HepG2 (cell line): ENCODE measurements at regions not wholly inside any gene's neighbourhood (a gene's known extent, or its start where the extent isn't known, plus 50 kb on each side); places are given as distances from the start of the nearest gene placed in this dataset.

Source experiments
- ATAC-seq: fragments of 200-7000 bp; cut with Tn5 transposase; 3 replicates; pipeline ENCODE4 v1.9.1; 2020; ENCODE audit warnings: mild to moderate bottlenecking, moderate library complexity
- BruUV-seq: library from RNA; stranded (reverse); fragments of 400-500 nt; replicated peaks from 2 replicates; lab custom pipeline; 2021; lab: Mats Ljungman, UMichigan
- CTCF ChIA-PET: fragments of 300-600 bp; formaldehyde crosslinking; extraction: SDS; loops from one replicate; lab custom pipeline; 2021; ENCODE audit warnings: low total read pairs, inconsistent platforms, low intra/inter-chr PET ratio; lab: Yijun Ruan, JAX
- POLR2A ChIA-PET: fragments of 350-600 bp; sonication (Branson Sonifier 250); formaldehyde crosslinking; loops from one replicate; lab custom pipeline; 2020; ENCODE audit warnings: antibody characterized with exemption, inconsistent platforms; lab: Yijun Ruan, JAX
- DNase-seq: peaks from one replicate; pipeline ENCODE4 v3.0.0-alpha.2; 2015; ENCODE audit warnings: low spot score
- FAIRE-seq: peaks from 3 replicates; lab custom pipeline; 2011; peaks lifted over from hg19 to GRCh38; lab: Jason Lieb, UNC
- H2AFZ ChIP-seq: one replicate; pipeline ENCODE4 v1.6.1; 2011; ENCODE audit warnings: low read length, inconsistent platforms
- H3K27ac ChIP-seq: fragments of 300-600 bp; 3 replicates; pipeline ENCODE4 v1.8.0; 2011; ENCODE audit warnings: mixed run types, mild to moderate bottlenecking, mixed read lengths, low read length, inconsistent platforms; ENCODE audit not compliant: insufficient read depth; ENCODE audit errors: extremely low read length
- H3K27me3 ChIP-seq, 2 experiments: fragments of 200-600 bp in 1 of 2; 2 replicates in 1 of 2; 3 replicates in 1 of 2; pipeline versions ENCODE4 v1.6.0 to v1.8.0; 2011; ENCODE audit warnings: low read length in 2 of 2, mild to moderate bottlenecking in 2 of 2, moderate library complexity in 2 of 2, inconsistent platforms in 1 of 2; ENCODE audit not compliant: insufficient read depth in 2 of 2, control insufficient read depth in 1 of 2
- H3K36me3 ChIP-seq, 2 experiments: fragments of 200-600 bp in 1 of 2; replicated peaks in 1 of 2; 2 replicates in 1 of 2; 3 replicates in 1 of 2; pipeline versions ENCODE4 v1.5.1 to v1.8.0; 2011; ENCODE audit warnings: low read length in 2 of 2, inconsistent platforms in 1 of 2; ENCODE audit not compliant: insufficient read depth in 2 of 2, control insufficient read depth in 1 of 2
- H3K4me1 ChIP-seq: 2 replicates; pipeline ENCODE4 v1.5.1; 2012; ENCODE audit warnings: low read length, inconsistent platforms; ENCODE audit not compliant: insufficient read depth
- H3K4me2 ChIP-seq: 2 replicates; pipeline ENCODE4 v1.6.0; 2011; ENCODE audit warnings: low read depth, low read length, inconsistent platforms
- H3K4me3 ChIP-seq, 3 experiments: fragments of 200-600 bp in 1 of 3; sonication (generic), shearing (Covaris generic) in 1 of 3; replicated peaks in 1 of 3; 2 replicates each; pipeline ENCODE4 v1.5.1; 2011 to 2016; ENCODE audit warnings: low read length in 3 of 3, inconsistent platforms in 2 of 3, low read depth in 2 of 3, mild to moderate bottlenecking in 2 of 3, control low read depth in 1 of 3, mixed read lengths in 1 of 3; ENCODE audit not compliant: insufficient read depth in 1 of 3
- H3K79me2 ChIP-seq: one replicate; pipeline ENCODE4 v1.6.1; 2011; ENCODE audit warnings: low read length, inconsistent platforms; ENCODE audit not compliant: insufficient read depth
- H3K9ac ChIP-seq: 2 replicates; pipeline ENCODE4 v1.6.0; 2011; ENCODE audit warnings: mild to moderate bottlenecking, low read depth, low read length, inconsistent platforms; ENCODE audit not compliant: insufficient read depth
- H3K9me3 ChIP-seq: 2 replicates; pipeline ENCODE4 v1.5.1; 2012; ENCODE audit warnings: mild to moderate bottlenecking, low read length
- H4K20me1 ChIP-seq: 2 replicates; pipeline ENCODE4 v1.6.0; 2011; ENCODE audit warnings: inconsistent platforms, mild to moderate bottlenecking, low read length, moderate library complexity; ENCODE audit not compliant: insufficient read depth
- ARHGAP35 ChIP-seq: sonication (generic); formaldehyde crosslinking; IDR thresholded peaks from 2 replicates; pipeline ENCODE4 v1.9.0; 2022; ENCODE audit warnings: mild to moderate bottlenecking, inconsistent platforms, moderate library complexity, missing genetic modification reagents, borderline replicate concordance
- DNMT1 ChIP-seq: sonication (generic); formaldehyde crosslinking; IDR thresholded peaks from 2 replicates; pipeline ENCODE4 v1.5.1; 2020; ENCODE audit warnings: mild to moderate bottlenecking, missing genetic modification reagents
- FOXM1 ChIP-seq: sonication (generic); formaldehyde crosslinking; IDR thresholded peaks from 2 replicates; pipeline ENCODE4 v1.5.0; 2020; ENCODE audit warnings: missing genetic modification reagents
- MEIS1 ChIP-seq: sonication (generic); formaldehyde crosslinking; IDR thresholded peaks from 2 replicates; pipeline ENCODE4 v1.9.0; 2021; ENCODE audit warnings: mild to moderate bottlenecking, missing genetic modification reagents, moderate library complexity, borderline replicate concordance
- MZF1 ChIP-seq: sonication (generic); formaldehyde crosslinking; IDR thresholded peaks from 2 replicates; pipeline ENCODE4 v1.8.1; 2023; ENCODE audit warnings: mild to moderate bottlenecking, missing genetic modification reagents, borderline replicate concordance
- RAD21 ChIP-seq: fragments of 450-650 bp; formaldehyde crosslinking; IDR thresholded peaks from 2 replicates; pipeline ENCODE4 v1.5.0; 2020; ENCODE audit warnings: mild to moderate bottlenecking
- SMC3 ChIP-seq: IDR thresholded peaks from 2 replicates; pipeline ENCODE4 v1.6.1; 2011; ENCODE audit warnings: low read length, improper control_type of control experiment
- ZBTB21 ChIP-seq: sonication (generic); formaldehyde crosslinking; IDR thresholded peaks from 2 replicates; pipeline ENCODE4 v1.4.0; 2020; ENCODE audit warnings: missing genetic modification reagents
- ZFP1 ChIP-seq: IDR thresholded peaks from 2 replicates; pipeline ENCODE4 v1.6.1; 2016
- ZNF674 ChIP-seq: sonication (generic); formaldehyde crosslinking; IDR thresholded peaks from 2 replicates; pipeline ENCODE4 v1.5.0; 2020; ENCODE audit warnings: low read depth, mild to moderate bottlenecking, missing genetic modification reagents
- ZNF737 ChIP-seq: sonication (generic); formaldehyde crosslinking; IDR thresholded peaks from 2 replicates; pipeline ENCODE4 v1.5.0; 2020; ENCODE audit warnings: missing genetic modification reagents, mild to moderate bottlenecking, borderline replicate concordance
- WGBS: methylation state at CpG from one replicate; pipeline ENCODE4 v1.1.6; 2017; ENCODE audit warnings: low lambda C conversion rate; 5-methylcytosine and 5-hydroxymethylcytosine counted together
- in situ Hi-C: cut with HindIII; loops from 2 replicates; pipeline ENCODE4 v1.10.0; 2017; ENCODE audit warnings: low pct_unique_long_range_greater_than_20kb; ENCODE audit not compliant: extremely low pct_ligation_motif_present
- intact Hi-C: fragments of 100-400 bp; cut with micrococcal nuclease; formaldehyde crosslinking; loops from one replicate; pipeline ENCODE4 v1.10.0; 2022; ENCODE audit not compliant: unreplicated experiment
- TF ChIP-seq, protein P1 (sequence below): sonication (generic); formaldehyde crosslinking; IDR thresholded peaks from 2 replicates; pipeline ENCODE4 v1.4.0; 2020; ENCODE audit warnings: mild to moderate bottlenecking, missing genetic modification reagents
- TF ChIP-seq, protein P2 (sequence below): sonication (generic); formaldehyde crosslinking; IDR thresholded peaks from 2 replicates; pipeline ENCODE4 v1.4.0; 2020; ENCODE audit warnings: missing genetic modification reagents, mild to moderate bottlenecking, borderline replicate concordance

- WGBS, result 92% methylated on average over 16 of the region's 18 CpGs
- Histone ChIP-seq H2AFZ (no peak overlapping the region), H3K9me3 (no peaks in the 10 kb centered on the region), H3K4me2 (no peak overlapping the region), H3K4me1 (no peaks in the 10 kb centered on the region), H3K9ac (no peak overlapping the region), H3K27me3 (no peaks in the 10 kb centered on the region), H3K27ac (no peak overlapping the region), H3K36me3 (no peaks in the 10 kb centered on the region; a peak in 2 of 5 replicates), H4K20me1 (no peaks in the 10 kb centered on the region), H3K4me3 (no peak overlapping the region), H3K79me2 (no peaks in the 10 kb centered on the region)
- no peak for FAIRE-seq
- no peak; the same call in 2 of the 3 replicates for ATAC-seq
- no peak for DNase-seq
- intact Hi-C loops (no loop called here), in situ Hi-C loops (no loop called here)
- ChIA-PET CTCF (no interaction called here), POLR2A (no interaction called here)
- TF ChIP-seq RAD21 (no peak), ZNF737 (no peak), ZBTB21 (CRISPR knock-in tag) (no peak), ZFP1 (CRISPR knock-in tag) (no peak), FOXM1 (CRISPR knock-in tag) (no peak), SMC3 (no peak), ARHGAP35 (CRISPR knock-in tag) (no peak), ZNF674 (CRISPR knock-in tag) (no peak), MZF1 (CRISPR knock-in tag) (no peak), DNMT1 (CRISPR knock-in tag) (no peak), MEIS1 (CRISPR knock-in tag) (no peak)
- TF ChIP-seq, protein P1, sequence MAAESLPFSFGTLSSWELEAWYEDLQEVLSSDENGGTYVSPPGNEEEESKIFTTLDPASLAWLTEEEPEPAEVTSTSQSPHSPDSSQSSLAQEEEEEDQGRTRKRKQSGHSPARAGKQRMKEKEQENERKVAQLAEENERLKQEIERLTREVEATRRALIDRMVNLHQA, result no peak
- TF ChIP-seq, protein P2, sequence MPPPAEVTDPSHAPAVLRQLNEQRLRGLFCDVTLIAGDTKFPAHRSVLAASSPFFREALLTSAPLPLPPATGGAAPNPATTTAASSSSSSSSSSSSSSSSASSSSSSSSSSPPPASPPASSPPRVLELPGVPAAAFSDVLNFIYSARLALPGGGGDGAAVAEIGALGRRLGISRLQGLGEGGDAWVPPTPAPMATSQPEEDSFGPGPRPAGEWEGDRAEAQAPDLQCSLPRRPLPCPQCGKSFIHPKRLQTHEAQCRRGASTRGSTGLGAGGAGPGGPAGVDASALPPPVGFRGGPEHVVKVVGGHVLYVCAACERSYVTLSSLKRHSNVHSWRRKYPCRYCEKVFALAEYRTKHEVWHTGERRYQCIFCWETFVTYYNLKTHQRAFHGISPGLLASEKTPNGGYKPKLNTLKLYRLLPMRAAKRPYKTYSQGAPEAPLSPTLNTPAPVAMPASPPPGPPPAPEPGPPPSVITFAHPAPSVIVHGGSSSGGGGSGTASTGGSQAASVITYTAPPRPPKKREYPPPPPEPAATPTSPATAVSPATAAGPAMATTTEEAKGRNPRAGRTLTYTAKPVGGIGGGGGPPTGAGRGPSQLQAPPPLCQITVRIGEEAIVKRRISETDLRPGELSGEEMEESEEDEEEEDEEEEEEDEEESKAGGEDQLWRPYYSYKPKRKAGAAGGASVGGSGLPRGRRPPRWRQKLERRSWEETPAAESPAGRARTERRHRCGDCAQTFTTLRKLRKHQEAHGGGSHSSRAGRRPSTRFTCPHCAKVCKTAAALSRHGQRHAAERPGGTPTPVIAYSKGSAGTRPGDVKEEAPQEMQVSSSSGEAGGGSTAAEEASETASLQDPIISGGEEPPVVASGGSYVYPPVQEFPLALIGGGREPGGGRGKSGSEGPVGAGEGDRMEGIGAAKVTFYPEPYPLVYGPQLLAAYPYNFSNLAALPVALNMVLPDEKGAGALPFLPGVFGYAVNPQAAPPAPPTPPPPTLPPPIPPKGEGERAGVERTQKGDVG (CRISPR knock-in tag), result no peak
- no TSS peak for BruUV-seq
Observed at GRCh38 chr14:89469210-89470198, 52.5 kb upstream of the FOXN3 start.
